ENCODE measurements at regions not wholly inside any gene's neighbourhood (a gene's known extent, or its start where the extent isn't known, plus 50 kb on each side); places are given as distances from the start of the nearest gene placed in this dataset.

DNA sequence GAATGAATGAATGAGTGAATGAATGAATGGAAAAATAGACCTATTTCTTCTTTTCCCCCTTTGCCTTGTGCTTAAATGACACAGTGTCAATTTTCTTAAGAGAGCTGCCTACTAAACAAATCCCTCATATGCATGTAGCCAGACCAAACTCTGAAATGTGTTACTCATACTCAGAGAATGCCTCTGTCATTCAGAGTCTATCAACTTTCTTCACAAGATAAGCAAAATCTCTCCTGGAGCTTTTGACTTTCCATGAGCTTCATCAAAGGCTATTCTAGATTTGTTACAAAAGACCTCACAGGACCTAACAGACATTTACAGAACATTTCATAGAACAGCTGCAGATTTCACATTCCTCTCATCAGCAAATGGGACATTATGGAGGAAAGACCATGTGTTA is 275.7 kb upstream of the MSX2 start:
- Mint-ChIP-seq H3K4me3 (no peak overlapping the region), H3K27ac (no peak overlapping the region), H3K4me1 (peaks cover 4% of the 10 kb centered on the region), H3K27me3 (ENCODE audit: insufficient read depth, low read depth) (peaks cover 4% of the 10 kb centered on the region), H3K36me3 (no peaks in the 10 kb centered on the region), H3K9me3 (peaks cover 15% of the 10 kb centered on the region)
- Histone ChIP-seq H3K27ac (no peak overlapping the region), H4K20me1 (ENCODE audit: low read depth) (no peaks in the 10 kb centered on the region), H3K27me3 (no peaks in the 10 kb centered on the region), H3K4me2 (no peak overlapping the region), H3K9me3 (ENCODE audit: low read depth) (no peaks in the 10 kb centered on the region), H3K79me2 (ENCODE audit: low read depth) (no peaks in the 10 kb centered on the region), H3K9ac (no peak overlapping the region), H3F3A (ENCODE audit: low read depth) (no peaks in the 10 kb centered on the region), H2AFZ (replicated peaks) (no peak overlapping the region), H3K4me1 (no peaks in the 10 kb centered on the region), H3K36me3 (no peaks in the 10 kb centered on the region), H3K4me3 (no peak overlapping the region)
- TF ChIP-seq EZH2 (IDR thresholded peaks at IDR 0.05), result no peak
- TF ChIP-seq, protein P1, sequence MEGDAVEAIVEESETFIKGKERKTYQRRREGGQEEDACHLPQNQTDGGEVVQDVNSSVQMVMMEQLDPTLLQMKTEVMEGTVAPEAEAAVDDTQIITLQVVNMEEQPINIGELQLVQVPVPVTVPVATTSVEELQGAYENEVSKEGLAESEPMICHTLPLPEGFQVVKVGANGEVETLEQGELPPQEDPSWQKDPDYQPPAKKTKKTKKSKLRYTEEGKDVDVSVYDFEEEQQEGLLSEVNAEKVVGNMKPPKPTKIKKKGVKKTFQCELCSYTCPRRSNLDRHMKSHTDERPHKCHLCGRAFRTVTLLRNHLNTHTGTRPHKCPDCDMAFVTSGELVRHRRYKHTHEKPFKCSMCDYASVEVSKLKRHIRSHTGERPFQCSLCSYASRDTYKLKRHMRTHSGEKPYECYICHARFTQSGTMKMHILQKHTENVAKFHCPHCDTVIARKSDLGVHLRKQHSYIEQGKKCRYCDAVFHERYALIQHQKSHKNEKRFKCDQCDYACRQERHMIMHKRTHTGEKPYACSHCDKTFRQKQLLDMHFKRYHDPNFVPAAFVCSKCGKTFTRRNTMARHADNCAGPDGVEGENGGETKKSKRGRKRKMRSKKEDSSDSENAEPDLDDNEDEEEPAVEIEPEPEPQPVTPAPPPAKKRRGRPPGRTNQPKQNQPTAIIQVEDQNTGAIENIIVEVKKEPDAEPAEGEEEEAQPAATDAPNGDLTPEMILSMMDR (IDR thresholded peaks at IDR 0.05), result no peak
- no peak for TF ChIP-seq EZH2phosphoT487 (IDR thresholded peaks at IDR 0.05)
- DNase-seq (ENCODE audit: low spot score), result no peak

DNA sequence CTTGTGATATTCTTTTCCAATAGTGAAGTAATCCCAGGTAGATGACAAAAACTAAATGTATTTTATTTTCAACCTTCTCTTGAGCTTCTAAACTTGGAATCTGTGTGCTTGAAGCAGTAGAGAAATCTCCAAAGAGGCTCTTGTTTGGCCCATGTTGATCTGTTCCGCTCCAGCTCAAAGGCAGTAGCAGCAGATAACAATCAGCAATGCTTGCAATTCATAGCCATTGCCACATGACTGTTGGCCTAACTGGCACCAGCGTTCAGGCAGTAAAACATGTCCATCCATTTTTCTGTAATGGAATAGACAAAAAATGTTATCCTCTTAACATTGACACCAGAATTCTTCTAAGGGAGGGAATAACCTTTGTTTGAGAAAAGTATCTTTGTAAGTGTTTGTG is 270.7 kb upstream of the MSX2 start:
- Histone ChIP-seq H3K4me1 (no peaks in the 10 kb centered on the region), H3K36me3 (no peaks in the 10 kb centered on the region), H3K4me3 (no peak overlapping the region), H3K9ac (no peak overlapping the region), H3K27ac (no peak overlapping the region), H3K79me2 (ENCODE audit: low read depth) (no peaks in the 10 kb centered on the region), H3K27me3 (no peaks in the 10 kb centered on the region), H3K4me2 (no peak overlapping the region), H2AFZ (replicated peaks) (no peak overlapping the region), H3K9me3 (ENCODE audit: low read depth) (no peaks in the 10 kb centered on the region), H3F3A (ENCODE audit: low read depth) (no peaks in the 10 kb centered on the region), H4K20me1 (ENCODE audit: low read depth) (no peaks in the 10 kb centered on the region)
- no peak for DNase-seq (ENCODE audit: low spot score)
- Mint-ChIP-seq H3K36me3 (no peaks in the 10 kb centered on the region), H3K9me3 (peaks cover 12% of the 10 kb centered on the region), H3K27ac (no peak overlapping the region), H3K27me3 (ENCODE audit: insufficient read depth, low read depth) (peaks cover 4% of the 10 kb centered on the region), H3K4me1 (no peaks in the 10 kb centered on the region), H3K4me3 (no peak overlapping the region)
- TF ChIP-seq, protein P1 (IDR thresholded peaks at IDR 0.05), result no peak
- TF ChIP-seq EZH2 (IDR thresholded peaks at IDR 0.05) (no peak), EZH2phosphoT487 (IDR thresholded peaks at IDR 0.05) (no peak)

DNA sequence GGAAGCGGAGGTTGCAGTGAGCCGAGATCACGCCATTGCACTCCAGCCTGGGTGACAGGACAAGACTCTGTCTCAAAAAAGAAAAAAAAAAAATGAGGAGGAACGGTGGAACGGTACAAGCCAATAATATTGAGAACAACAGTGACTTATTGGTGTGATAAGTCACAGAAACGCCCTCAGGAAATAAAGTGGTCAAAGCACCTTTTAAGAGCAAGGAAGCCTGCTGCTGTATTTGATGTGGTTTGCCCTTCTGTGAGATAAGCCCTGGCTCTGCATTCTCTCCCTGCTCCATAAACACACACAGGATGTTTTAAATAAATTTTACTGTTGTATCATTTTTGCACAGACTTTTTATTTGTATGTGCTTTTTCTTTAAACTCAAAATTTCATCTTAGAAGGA is 269.9 kb upstream of the MSX2 start:
- Mint-ChIP-seq H3K36me3 (no peaks in the 10 kb centered on the region), H3K27ac (no peak overlapping the region), H3K4me1 (no peaks in the 10 kb centered on the region), H3K9me3 (peaks cover 7% of the 10 kb centered on the region), H3K27me3 (ENCODE audit: insufficient read depth, low read depth) (peaks cover 4% of the 10 kb centered on the region), H3K4me3 (no peak overlapping the region)
- Histone ChIP-seq H3K4me1 (no peaks in the 10 kb centered on the region), H3K79me2 (ENCODE audit: low read depth) (no peaks in the 10 kb centered on the region), H3K36me3 (no peaks in the 10 kb centered on the region), H3K27me3 (no peaks in the 10 kb centered on the region), H3K4me3 (no peak overlapping the region), H3K9ac (no peak overlapping the region), H3K27ac (no peak overlapping the region), H3F3A (ENCODE audit: low read depth) (no peaks in the 10 kb centered on the region), H3K4me2 (no peak overlapping the region), H2AFZ (replicated peaks) (no peak overlapping the region), H4K20me1 (ENCODE audit: low read depth) (no peaks in the 10 kb centered on the region), H3K9me3 (ENCODE audit: low read depth) (no peaks in the 10 kb centered on the region)
- no peak for TF ChIP-seq EZH2 (IDR thresholded peaks at IDR 0.05)
- TF ChIP-seq EZH2phosphoT487 (IDR thresholded peaks at IDR 0.05), result no peak
- TF ChIP-seq, protein P1 (IDR thresholded peaks at IDR 0.05), result no peak
- no peak for DNase-seq (ENCODE audit: low spot score)

Data from neural progenitor cell (in vitro differentiated cells).